ENCODE measurements at regions not wholly inside any gene's neighbourhood (a gene's known extent, or its start where the extent isn't known, plus 50 kb on each side); places are given as distances from the start of the nearest gene placed in this dataset.

- peak in 1 of 2 donors; percentile 80 for DNase-seq (ENCODE audit: low read depth in 2 of 2)
- no peaks in the 10 kb centered on the region for H4K20me1 ChIP-seq (ENCODE audit: control insufficient read depth, extremely low read depth, insufficient read depth, low read length)
- no peaks in the 10 kb centered on the region for H3K4me1 ChIP-seq (ENCODE audit: control insufficient read depth, extremely low read depth, insufficient read depth, low read length)
- H3K4me3 ChIP-seq (replicated peaks in 1 of 4; ENCODE audit: control extremely low read depth in 1 of 4, insufficient read depth in 1 of 4, low read depth in 3 of 4, low read length in 4 of 4): no peak overlapping the region
- H3K36me3 ChIP-seq (ENCODE audit: control insufficient read depth, insufficient read depth, low read length): no peaks in the 10 kb centered on the region
- H3K27me3 ChIP-seq (ENCODE audit: control insufficient read depth, insufficient read depth, low read length): no peaks in the 10 kb centered on the region
- no peak overlapping the region for H2AFZ ChIP-seq (ENCODE audit: low read length)
- H3K4me2 ChIP-seq (ENCODE audit: extremely low read depth, insufficient read depth, low read length): no peak overlapping the region
- no peak overlapping the region for H3K9ac ChIP-seq (ENCODE audit: insufficient read depth, low read length)
- H3K27ac ChIP-seq (ENCODE audit: insufficient read depth, low read length): no peak overlapping the region
- H3K79me2 ChIP-seq (ENCODE audit: control insufficient read depth, insufficient read depth, low read length): no peaks in the 10 kb centered on the region
- no peak for TF ChIP-seq CTCF (conservative IDR thresholded peaks at IDR 0.05 in 1 of 2, IDR thresholded peaks at IDR 0.05 in 1 of 2; ENCODE audit: low read depth in 1 of 2, low read length in 2 of 2)
- TF ChIP-seq EZH2 (IDR thresholded peaks at IDR 0.05; ENCODE audit: low read length, missing control alignments): no peak
- no peaks in the 10 kb centered on the region for H3K9me3 ChIP-seq (ENCODE audit: control insufficient read depth, insufficient read depth, low read depth, low read length)
Observed at GRCh38 chr2:223001797-223002175, 50.2 kb upstream of the KCNE4 start.

Measured in fibroblast of lung (primary cell).